Mesenchymal stem cell (in vitro differentiated cells and primary cell): ENCODE measurements at regions not wholly inside any gene's neighbourhood (a gene's known extent, or its start where the extent isn't known, plus 50 kb on each side); places are given as distances from the start of the nearest gene placed in this dataset.
"Not testable (repeated sequence)": the region's sequence is repeated elsewhere in the genome, so short reads cannot be mapped to it uniquely, and the experiment has no call there.

Experiments used
- DNase-seq: peaks from one replicate; pipeline ENCODE4 v3.0.0-alpha.2; 2013
- H2AFZ ChIP-seq: one replicate; pipeline ENCODE4 v1.6.1; 2013; ENCODE audit warnings: low read depth, mild to moderate bottlenecking, control low read depth, inconsistent platforms, low read length, moderate library complexity
- H2AK5ac ChIP-seq: 2 replicates; pipeline ENCODE4 v1.6.1; 2013; ENCODE audit warnings: low read length, moderate library complexity, mild to moderate bottlenecking, inconsistent platforms; ENCODE audit not compliant: severe bottlenecking
- H2BK120ac ChIP-seq: one replicate; pipeline ENCODE4 v1.6.1; 2013; ENCODE audit warnings: low read depth, mild to moderate bottlenecking, inconsistent platforms, low read length, moderate library complexity
- H2BK12ac ChIP-seq, 2 experiments: one replicate each; pipeline ENCODE4 v1.6.1; 2013; ENCODE audit warnings: inconsistent platforms in 2 of 2, low read length in 2 of 2, mild to moderate bottlenecking in 2 of 2, moderate library complexity in 2 of 2, control low read depth in 1 of 2
- H2BK15ac ChIP-seq: one replicate; pipeline ENCODE4 v1.6.1; 2013; ENCODE audit warnings: mild to moderate bottlenecking, low read depth, inconsistent platforms; ENCODE audit not compliant: poor library complexity, severe bottlenecking
- H2BK5ac ChIP-seq: 2 replicates; pipeline ENCODE4 v1.6.1; 2013; ENCODE audit warnings: low read depth, mild to moderate bottlenecking, low read length, control low read depth, inconsistent platforms; ENCODE audit not compliant: poor library complexity, severe bottlenecking
- H3K14ac ChIP-seq, 2 experiments: one replicate each; pipeline ENCODE4 v1.6.1; 2013; ENCODE audit warnings: inconsistent platforms in 2 of 2, low read length in 2 of 2, control low read depth in 1 of 2, mild to moderate bottlenecking in 1 of 2, moderate library complexity in 1 of 2
- H3K18ac ChIP-seq, 2 experiments: one replicate each; pipeline ENCODE4 v1.6.1; 2013; ENCODE audit warnings: inconsistent platforms in 2 of 2, low read length in 2 of 2, control low read depth in 1 of 2, low read depth in 1 of 2, mild to moderate bottlenecking in 1 of 2
- H3K23ac ChIP-seq, 2 experiments: one replicate each; pipeline ENCODE4 v1.6.1; 2013; ENCODE audit warnings: inconsistent platforms in 2 of 2, low read length in 2 of 2, mild to moderate bottlenecking in 2 of 2, moderate library complexity in 2 of 2, control low read depth in 1 of 2
- H3K27ac ChIP-seq: 2 replicates; pipeline ENCODE4 v1.5.1; 2013; ENCODE audit warnings: mild to moderate bottlenecking, moderate library complexity, low read length, control low read depth, inconsistent platforms; ENCODE audit not compliant: poor library complexity, severe bottlenecking
- H3K27me3 ChIP-seq, 2 experiments: 2 replicates each; pipeline versions ENCODE4 v1.6.1 to v1.7.0; 2013; ENCODE audit warnings: low read length in 2 of 2, mild to moderate bottlenecking in 2 of 2, moderate library complexity in 2 of 2, control low read depth in 1 of 2, inconsistent platforms in 1 of 2; ENCODE audit not compliant: control insufficient read depth in 1 of 2, insufficient read depth in 1 of 2
- H3K36me3 ChIP-seq, 2 experiments: 2 replicates each; pipeline versions ENCODE4 v1.6.1 to v1.7.0; 2013; ENCODE audit warnings: low read length in 2 of 2, control low read depth in 1 of 2, inconsistent platforms in 1 of 2, low read depth in 1 of 2, mild to moderate bottlenecking in 1 of 2; ENCODE audit not compliant: insufficient read depth in 2 of 2, control insufficient read depth in 1 of 2
- H3K4ac ChIP-seq, 2 experiments: one replicate each; pipeline ENCODE4 v1.6.1; 2013; ENCODE audit warnings: inconsistent platforms in 2 of 2, low read length in 2 of 2, mild to moderate bottlenecking in 2 of 2, moderate library complexity in 2 of 2, control low read depth in 1 of 2, low read depth in 1 of 2
- H3K4me1 ChIP-seq: 2 replicates; pipeline ENCODE4 v1.6.1; 2013; ENCODE audit warnings: low read depth, low read length, control low read depth; ENCODE audit not compliant: control insufficient read depth, insufficient read depth
- H3K4me2 ChIP-seq: 2 replicates; pipeline ENCODE4 v1.6.1; 2013; ENCODE audit warnings: low read length, mild to moderate bottlenecking, inconsistent platforms; ENCODE audit not compliant: poor library complexity, severe bottlenecking
- H3K4me3 ChIP-seq, 2 experiments: 2 replicates each; pipeline versions ENCODE4 v1.5.1 to v1.7.0; 2013; ENCODE audit warnings: low read length in 2 of 2, mild to moderate bottlenecking in 2 of 2, control low read depth in 1 of 2, low read depth in 1 of 2; ENCODE audit not compliant: insufficient read depth in 1 of 2
- H3K79me1 ChIP-seq: replicated peaks from 2 replicates; pipeline ENCODE4 v1.6.1; 2013; ENCODE audit warnings: mild to moderate bottlenecking, control low read depth, low read length, inconsistent platforms; ENCODE audit not compliant: poor library complexity, severe bottlenecking
- H3K9ac ChIP-seq: 2 replicates; pipeline ENCODE4 v1.7.0; 2013; ENCODE audit warnings: mild to moderate bottlenecking, low read length, moderate library complexity
- H3K9me3 ChIP-seq: 2 replicates; pipeline ENCODE4 v1.7.0; 2013; ENCODE audit warnings: mild to moderate bottlenecking, low read length; ENCODE audit not compliant: control insufficient read depth
- H4K8ac ChIP-seq: one replicate; pipeline ENCODE4 v1.6.1; 2013; ENCODE audit warnings: inconsistent platforms, mild to moderate bottlenecking, low read length, moderate library complexity
- H4K91ac ChIP-seq: one replicate; pipeline ENCODE4 v1.6.1; 2013; ENCODE audit warnings: mild to moderate bottlenecking, low read length, inconsistent platforms
- WGBS: methylation state at CpG from one replicate; pipeline ENCODE4 v1.1.7; 2013; ENCODE audit warnings: mixed read lengths; 5-methylcytosine and 5-hydroxymethylcytosine counted together

DNA sequence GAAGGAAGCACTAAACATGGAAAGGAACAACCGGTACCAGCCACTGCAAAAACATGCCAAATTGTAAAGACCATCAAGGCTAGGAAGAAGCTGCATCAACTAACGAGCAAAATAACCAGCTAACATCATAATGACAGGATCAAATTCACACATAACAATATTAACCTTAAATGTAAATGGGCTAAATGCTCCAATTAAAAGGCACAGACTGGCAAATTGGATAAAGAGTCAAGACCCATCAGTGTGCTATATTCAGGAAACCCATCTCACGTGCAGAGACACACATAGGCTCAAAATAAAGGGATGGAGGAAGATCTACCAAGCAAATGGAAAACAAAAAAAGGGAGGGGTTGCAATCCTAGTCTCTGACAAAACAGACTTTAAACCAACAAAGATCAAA is 126.3 kb upstream of the CAV2 start:
- H3K18ac ChIP-seq, DNase-seq, H3K23ac ChIP-seq, H3K36me3 ChIP-seq, H3K27me3 ChIP-seq, H3K4me3 ChIP-seq, H2BK12ac ChIP-seq, H3K4me2 ChIP-seq, H2BK5ac ChIP-seq, H2BK15ac ChIP-seq, H3K4ac ChIP-seq, H2AFZ ChIP-seq, H3K9ac ChIP-seq, H4K8ac ChIP-seq, H3K79me1 ChIP-seq, H2BK120ac ChIP-seq, H3K9me3 ChIP-seq, H3K4me1 ChIP-seq, H2AK5ac ChIP-seq, H3K27ac ChIP-seq, H4K91ac ChIP-seq, H3K14ac ChIP-seq: not testable (repeated sequence)
- no CpG with 5 or more reads among the region's 3 CpGs for WGBS

DNA sequence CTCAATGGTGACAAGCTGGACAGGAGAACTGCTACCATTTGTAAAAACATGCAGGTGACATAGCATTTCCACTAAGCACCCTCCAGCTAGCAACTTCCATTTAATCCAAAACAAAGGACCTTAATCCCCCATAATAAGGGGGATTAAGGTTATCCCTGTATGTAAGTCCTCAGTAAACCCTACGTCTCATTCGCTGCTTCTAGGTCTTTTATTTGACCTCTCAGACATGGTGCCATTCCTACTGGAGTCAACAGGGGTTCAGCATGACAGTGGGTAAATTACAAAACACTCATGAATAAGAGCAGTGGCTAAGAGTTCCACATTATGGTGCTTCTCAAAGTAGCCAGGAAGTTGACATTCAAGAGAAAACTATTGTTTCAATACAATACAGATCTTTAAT is 121.8 kb upstream of the CAV2 start:
- H3K79me1 ChIP-seq = no peaks in the 10 kb centered on the region
- no peaks in the 10 kb centered on the region for H3K4me1 ChIP-seq
- H3K18ac ChIP-seq = no peak overlapping the region
- H3K23ac ChIP-seq = no peak overlapping the region
- H3K9ac ChIP-seq = no peak overlapping the region
- no peak overlapping the region for H3K4me2 ChIP-seq
- H3K27ac ChIP-seq = no peak overlapping the region
- no peak overlapping the region for H2BK12ac ChIP-seq
- H4K8ac ChIP-seq = no peak overlapping the region
- H3K14ac ChIP-seq = no peak overlapping the region
- no peak overlapping the region for H3K4me3 ChIP-seq
- no peaks in the 10 kb centered on the region for H3K36me3 ChIP-seq
- 100% methylated on average over 2 of the region's 2 CpGs for WGBS
- H2BK15ac ChIP-seq = no peak overlapping the region
- DNase-seq = no peak
- H3K4ac ChIP-seq = no peak overlapping the region
- no peak overlapping the region for H2BK120ac ChIP-seq
- no peak overlapping the region for H2AK5ac ChIP-seq
- H3K9me3 ChIP-seq = no peaks in the 10 kb centered on the region
- H2BK5ac ChIP-seq = no peak overlapping the region
- no peak overlapping the region for H4K91ac ChIP-seq
- no peak overlapping the region for H2AFZ ChIP-seq
- H3K27me3 ChIP-seq = no peaks in the 10 kb centered on the region

DNA sequence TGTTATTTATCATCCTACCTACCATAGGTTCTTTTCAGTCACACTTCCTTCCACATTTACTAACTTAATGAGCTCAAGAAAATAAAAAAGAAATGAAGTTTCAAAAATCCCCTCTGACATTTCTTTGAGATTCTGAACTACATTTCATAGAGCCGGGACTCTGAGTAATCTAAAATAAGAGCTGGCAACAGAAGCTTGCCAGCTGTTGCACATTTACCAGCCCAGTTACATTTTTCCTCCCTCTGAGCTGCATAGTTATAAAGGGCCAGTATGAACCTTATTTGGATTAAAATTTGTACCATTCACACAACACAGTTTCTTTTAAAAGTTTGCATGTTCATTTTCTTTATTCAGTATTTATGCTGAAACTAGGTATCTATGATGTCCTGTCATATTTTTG is 119.5 kb upstream of the CAV2 start:
- Histone ChIP-seq H3K4me2 (no peak overlapping the region), H3K9ac (peak overlapping the region; percentile 36), H2BK15ac (no peak overlapping the region), H2AFZ (no peak overlapping the region), H4K91ac (no peak overlapping the region), H3K4me1 (no peaks in the 10 kb centered on the region), H3K14ac (no peak overlapping the region), H2BK5ac (no peak overlapping the region), H3K36me3 (no peaks in the 10 kb centered on the region), H3K79me1 (no peaks in the 10 kb centered on the region), H2AK5ac (no peak overlapping the region), H3K18ac (no peak overlapping the region), H3K27me3 (no peaks in the 10 kb centered on the region), H3K4me3 (no peak overlapping the region), H2BK12ac (no peak overlapping the region), H4K8ac (no peak overlapping the region), H2BK120ac (no peak overlapping the region), H3K4ac (no peak overlapping the region), H3K23ac (no peak overlapping the region), H3K9me3 (no peaks in the 10 kb centered on the region), H3K27ac (no peak overlapping the region)
- no peak for DNase-seq
- WGBS = 75% methylated on average over 1 of the region's 1 CpG

DNA sequence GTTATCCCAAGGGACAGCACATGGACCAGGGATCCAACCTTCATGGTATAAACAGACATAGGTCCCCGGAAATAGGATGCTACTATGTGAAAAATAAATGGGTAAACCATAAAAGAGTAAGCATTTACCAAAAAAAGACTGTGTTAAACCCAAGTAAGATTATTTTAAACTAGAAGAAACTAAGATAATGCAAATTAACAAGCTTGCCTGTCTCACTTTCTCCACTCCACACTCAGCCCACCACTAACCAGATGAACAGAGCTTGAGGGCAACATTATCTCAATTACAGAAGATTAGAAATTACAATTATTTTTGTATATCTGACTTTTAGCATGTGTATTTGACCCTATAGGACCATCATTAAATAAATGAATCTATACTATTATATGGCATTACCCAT is 117.2 kb upstream of the CAV2 start:
- H3K14ac ChIP-seq = no peak overlapping the region
- no peak overlapping the region for H2BK12ac ChIP-seq
- no peak overlapping the region for H3K18ac ChIP-seq
- H2AK5ac ChIP-seq = no peak overlapping the region
- no peaks in the 10 kb centered on the region for H3K79me1 ChIP-seq
- no peak overlapping the region for H3K4me2 ChIP-seq
- H3K27ac ChIP-seq = no peak overlapping the region
- H3K4ac ChIP-seq = no peak overlapping the region
- WGBS = no CpG with 5 or more reads among the region's 1 CpG
- H3K9ac ChIP-seq = no peak overlapping the region
- H2BK5ac ChIP-seq = no peak overlapping the region
- no peak overlapping the region for H3K23ac ChIP-seq
- no peaks in the 10 kb centered on the region for H3K27me3 ChIP-seq
- DNase-seq = no peak
- no peak overlapping the region for H4K91ac ChIP-seq
- no peaks in the 10 kb centered on the region for H3K36me3 ChIP-seq
- H4K8ac ChIP-seq = no peak overlapping the region
- no peaks in the 10 kb centered on the region for H3K9me3 ChIP-seq
- H3K4me1 ChIP-seq = no peaks in the 10 kb centered on the region
- no peak overlapping the region for H2BK120ac ChIP-seq
- H2AFZ ChIP-seq = no peak overlapping the region
- H2BK15ac ChIP-seq = no peak overlapping the region
- no peak overlapping the region for H3K4me3 ChIP-seq
